ENCODE measurements at regions not wholly inside any gene's neighbourhood (a gene's known extent, or its start where the extent isn't known, plus 50 kb on each side); places are given as distances from the start of the nearest gene placed in this dataset.

DNA sequence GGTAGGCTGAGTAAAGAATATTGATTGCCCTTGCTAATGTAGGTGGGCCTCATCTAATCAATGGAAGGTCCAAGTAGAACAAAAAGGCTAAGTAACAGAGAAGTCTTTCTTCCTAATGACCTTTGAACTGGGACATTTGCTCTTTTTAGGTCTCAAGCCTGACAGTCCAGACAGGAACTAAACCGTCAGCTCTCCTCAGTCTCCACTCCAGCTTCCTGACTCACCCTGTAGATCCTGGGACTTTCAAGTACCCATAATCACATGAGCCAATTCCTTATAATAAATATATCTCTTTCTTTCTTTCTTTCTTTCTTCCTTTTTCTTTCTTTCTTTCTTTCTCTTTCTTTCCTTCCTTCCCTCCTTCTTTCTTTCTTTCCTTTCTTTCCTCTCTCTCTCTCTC, 479.5 kb upstream of the PAPPA start:
- ATAC-seq (no peak), DNase-seq (ENCODE audit: low read depth, low spot score) (no peak)
- BruUV-seq (replicated peaks), result no TSS peak
- H3K9me3 ChIP-seq (ENCODE audit: control insufficient read depth, insufficient read depth, low read depth, low read length), result no peaks in the 10 kb centered on the region
- intact Hi-C loops (cut with micrococcal nuclease; ENCODE audit: unreplicated experiment) (no loop called here), in situ Hi-C loops (cut with HindIII; ENCODE audit: low pct_unique_long_range_greater_than_20kb, low sequenced_read_pairs) (no loop called here)
- no peaks in the 10 kb centered on the region for H3K27me3 ChIP-seq (ENCODE audit: control insufficient read depth, insufficient read depth, low read length)
- H3K36me3 ChIP-seq (ENCODE audit: control insufficient read depth, insufficient read depth, low read length), result no peaks in the 10 kb centered on the region
- ChIA-PET CTCF (no interaction called here), POLR2A (no interaction called here)
- no peak overlapping the region for H3K4me3 ChIP-seq (ENCODE audit: low read depth in 2 of 2, low read length in 2 of 2)
- peak overlapping the region; percentile 56; the same call in 1 of the 2 replicates for H3K27ac ChIP-seq (ENCODE audit: low read length)
- TF ChIP-seq, protein P1, sequence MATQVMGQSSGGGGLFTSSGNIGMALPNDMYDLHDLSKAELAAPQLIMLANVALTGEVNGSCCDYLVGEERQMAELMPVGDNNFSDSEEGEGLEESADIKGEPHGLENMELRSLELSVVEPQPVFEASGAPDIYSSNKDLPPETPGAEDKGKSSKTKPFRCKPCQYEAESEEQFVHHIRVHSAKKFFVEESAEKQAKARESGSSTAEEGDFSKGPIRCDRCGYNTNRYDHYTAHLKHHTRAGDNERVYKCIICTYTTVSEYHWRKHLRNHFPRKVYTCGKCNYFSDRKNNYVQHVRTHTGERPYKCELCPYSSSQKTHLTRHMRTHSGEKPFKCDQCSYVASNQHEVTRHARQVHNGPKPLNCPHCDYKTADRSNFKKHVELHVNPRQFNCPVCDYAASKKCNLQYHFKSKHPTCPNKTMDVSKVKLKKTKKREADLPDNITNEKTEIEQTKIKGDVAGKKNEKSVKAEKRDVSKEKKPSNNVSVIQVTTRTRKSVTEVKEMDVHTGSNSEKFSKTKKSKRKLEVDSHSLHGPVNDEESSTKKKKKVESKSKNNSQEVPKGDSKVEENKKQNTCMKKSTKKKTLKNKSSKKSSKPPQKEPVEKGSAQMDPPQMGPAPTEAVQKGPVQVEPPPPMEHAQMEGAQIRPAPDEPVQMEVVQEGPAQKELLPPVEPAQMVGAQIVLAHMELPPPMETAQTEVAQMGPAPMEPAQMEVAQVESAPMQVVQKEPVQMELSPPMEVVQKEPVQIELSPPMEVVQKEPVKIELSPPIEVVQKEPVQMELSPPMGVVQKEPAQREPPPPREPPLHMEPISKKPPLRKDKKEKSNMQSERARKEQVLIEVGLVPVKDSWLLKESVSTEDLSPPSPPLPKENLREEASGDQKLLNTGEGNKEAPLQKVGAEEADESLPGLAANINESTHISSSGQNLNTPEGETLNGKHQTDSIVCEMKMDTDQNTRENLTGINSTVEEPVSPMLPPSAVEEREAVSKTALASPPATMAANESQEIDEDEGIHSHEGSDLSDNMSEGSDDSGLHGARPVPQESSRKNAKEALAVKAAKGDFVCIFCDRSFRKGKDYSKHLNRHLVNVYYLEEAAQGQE (IDR thresholded peaks at IDR 0.05; ENCODE audit: insufficient read depth in 1 of 2, low read depth in 2 of 2, low read length in 1 of 2), result no peak
- TF ChIP-seq POLR2AphosphoS5 (IDR thresholded peaks at IDR 0.05; ENCODE audit: low read depth, low read length) (no peak), SIN3A (IDR thresholded peaks at IDR 0.05; ENCODE audit: borderline replicate concordance, insufficient read depth, low read depth, low read length) (no peak), TCF7L2 (IDR thresholded peaks at IDR 0.05; ENCODE audit: low read depth, low read length) (no peak)
- TF ChIP-seq, protein P2, sequence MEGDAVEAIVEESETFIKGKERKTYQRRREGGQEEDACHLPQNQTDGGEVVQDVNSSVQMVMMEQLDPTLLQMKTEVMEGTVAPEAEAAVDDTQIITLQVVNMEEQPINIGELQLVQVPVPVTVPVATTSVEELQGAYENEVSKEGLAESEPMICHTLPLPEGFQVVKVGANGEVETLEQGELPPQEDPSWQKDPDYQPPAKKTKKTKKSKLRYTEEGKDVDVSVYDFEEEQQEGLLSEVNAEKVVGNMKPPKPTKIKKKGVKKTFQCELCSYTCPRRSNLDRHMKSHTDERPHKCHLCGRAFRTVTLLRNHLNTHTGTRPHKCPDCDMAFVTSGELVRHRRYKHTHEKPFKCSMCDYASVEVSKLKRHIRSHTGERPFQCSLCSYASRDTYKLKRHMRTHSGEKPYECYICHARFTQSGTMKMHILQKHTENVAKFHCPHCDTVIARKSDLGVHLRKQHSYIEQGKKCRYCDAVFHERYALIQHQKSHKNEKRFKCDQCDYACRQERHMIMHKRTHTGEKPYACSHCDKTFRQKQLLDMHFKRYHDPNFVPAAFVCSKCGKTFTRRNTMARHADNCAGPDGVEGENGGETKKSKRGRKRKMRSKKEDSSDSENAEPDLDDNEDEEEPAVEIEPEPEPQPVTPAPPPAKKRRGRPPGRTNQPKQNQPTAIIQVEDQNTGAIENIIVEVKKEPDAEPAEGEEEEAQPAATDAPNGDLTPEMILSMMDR (IDR thresholded peaks at IDR 0.05), result no peak
- H3K4me1 ChIP-seq (ENCODE audit: control insufficient read depth, insufficient read depth, low read length), result no peaks in the 10 kb centered on the region

DNA sequence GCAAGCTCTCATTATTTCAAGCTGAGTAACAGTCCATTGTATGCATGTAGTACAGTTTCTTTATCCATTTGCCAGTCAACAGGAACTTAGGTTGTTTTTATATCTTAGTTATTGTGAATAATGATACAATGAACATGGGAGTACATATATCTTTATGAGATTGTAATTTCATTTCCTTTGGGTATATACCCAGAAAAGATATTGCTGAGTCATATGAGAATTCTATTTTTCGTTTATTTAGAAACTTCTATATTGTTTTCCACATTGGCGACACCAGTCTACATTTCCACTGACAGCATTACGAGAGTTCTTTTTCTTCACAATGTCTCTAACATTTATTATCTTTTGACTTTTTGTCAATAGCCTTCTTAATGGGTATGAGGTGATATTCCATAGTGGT, 477.8 kb upstream of the PAPPA start:
- TF ChIP-seq, protein P2 (IDR thresholded peaks at IDR 0.05), result no peak
- TF ChIP-seq POLR2AphosphoS5 (IDR thresholded peaks at IDR 0.05; ENCODE audit: low read depth, low read length) (no peak), SIN3A (IDR thresholded peaks at IDR 0.05; ENCODE audit: borderline replicate concordance, insufficient read depth, low read depth, low read length) (no peak), TCF7L2 (IDR thresholded peaks at IDR 0.05; ENCODE audit: low read depth, low read length) (no peak)
- TF ChIP-seq, protein P1 (IDR thresholded peaks at IDR 0.05; ENCODE audit: insufficient read depth in 1 of 2, low read depth in 2 of 2, low read length in 1 of 2), result no peak
- Histone ChIP-seq H3K27me3 (ENCODE audit: control insufficient read depth, insufficient read depth, low read length) (no peaks in the 10 kb centered on the region), H3K27ac (ENCODE audit: low read length) (no peak overlapping the region), H3K36me3 (ENCODE audit: control insufficient read depth, insufficient read depth, low read length) (no peaks in the 10 kb centered on the region), H3K4me1 (ENCODE audit: control insufficient read depth, insufficient read depth, low read length) (no peaks in the 10 kb centered on the region), H3K4me3 (ENCODE audit: low read depth in 2 of 2, low read length in 2 of 2) (no peak overlapping the region), H3K9me3 (ENCODE audit: control insufficient read depth, insufficient read depth, low read depth, low read length) (no peaks in the 10 kb centered on the region)
- POLR2A ChIA-PET, result no interaction called here
- in situ Hi-C loops (cut with HindIII; ENCODE audit: low pct_unique_long_range_greater_than_20kb, low sequenced_read_pairs) (no loop called here), intact Hi-C loops (cut with micrococcal nuclease; ENCODE audit: unreplicated experiment) (no loop called here)
- no TSS peak for BruUV-seq (replicated peaks)
- CTCF ChIA-PET, result no interaction called here
- no peak for DNase-seq (ENCODE audit: low read depth, low spot score)
- no peak for ATAC-seq
